ENCODE measurements at regions not wholly inside any gene's neighbourhood (a gene's known extent, or its start where the extent isn't known, plus 50 kb on each side); places are given as distances from the start of the nearest gene placed in this dataset.

GRCh38 chr1:191452586-191452985, 705.7 kb upstream of the RGS18 start:
- no peak for TF ChIP-seq TCF7L2 (IDR thresholded peaks at IDR 0.05; ENCODE audit: low read depth, low read length)
- TF ChIP-seq REST (IDR thresholded peaks at IDR 0.05; ENCODE audit: insufficient read depth in 1 of 2, low read depth in 2 of 2, low read length in 1 of 2): no peak
- TF ChIP-seq POLR2AphosphoS5 (IDR thresholded peaks at IDR 0.05; ENCODE audit: low read depth, low read length): no peak
- TF ChIP-seq CTCF (IDR thresholded peaks at IDR 0.05): no peak
- TF ChIP-seq SIN3A (IDR thresholded peaks at IDR 0.05; ENCODE audit: borderline replicate concordance, insufficient read depth, low read depth, low read length): no peak
- in situ Hi-C loops (cut with HindIII; ENCODE audit: low pct_unique_long_range_greater_than_20kb, low sequenced_read_pairs): no loop called here
- ChIA-PET POLR2A (no interaction called here), CTCF (no interaction called here)
- Histone ChIP-seq H3K4me3 (ENCODE audit: low read depth in 2 of 2, low read length in 2 of 2) (no peak overlapping the region), H3K27ac (ENCODE audit: low read length) (no peak overlapping the region), H3K9me3 (ENCODE audit: control insufficient read depth, insufficient read depth, low read depth, low read length) (no peaks in the 10 kb centered on the region), H3K36me3 (ENCODE audit: control insufficient read depth, insufficient read depth, low read length) (no peaks in the 10 kb centered on the region; the same call in 1 of the 2 replicates), H3K4me1 (ENCODE audit: control insufficient read depth, insufficient read depth, low read length) (no peaks in the 10 kb centered on the region), H3K27me3 (ENCODE audit: control insufficient read depth, insufficient read depth, low read length) (no peaks in the 10 kb centered on the region)
- ATAC-seq (no peak), DNase-seq (ENCODE audit: low read depth, low spot score) (no peak)
- BruUV-seq (replicated peaks): no TSS peak
- intact Hi-C loops (cut with micrococcal nuclease; ENCODE audit: unreplicated experiment): no loop called here

GRCh38 chr1:191453487-191453886, 704.8 kb upstream of the RGS18 start:
- no peaks in the 10 kb centered on the region for H3K4me1 ChIP-seq (ENCODE audit: control insufficient read depth, insufficient read depth, low read length)
- in situ Hi-C loops (cut with HindIII; ENCODE audit: low pct_unique_long_range_greater_than_20kb, low sequenced_read_pairs): no loop called here
- no peaks in the 10 kb centered on the region for H3K9me3 ChIP-seq (ENCODE audit: control insufficient read depth, insufficient read depth, low read depth, low read length)
- no TSS peak for BruUV-seq (replicated peaks)
- ChIA-PET POLR2A (no interaction called here), CTCF (no interaction called here)
- intact Hi-C loops (cut with micrococcal nuclease; ENCODE audit: unreplicated experiment): no loop called here
- TF ChIP-seq TCF7L2 (IDR thresholded peaks at IDR 0.05; ENCODE audit: low read depth, low read length) (no peak), CTCF (IDR thresholded peaks at IDR 0.05) (no peak), SIN3A (IDR thresholded peaks at IDR 0.05; ENCODE audit: borderline replicate concordance, insufficient read depth, low read depth, low read length) (no peak), REST (IDR thresholded peaks at IDR 0.05; ENCODE audit: insufficient read depth in 1 of 2, low read depth in 2 of 2, low read length in 1 of 2) (no peak), POLR2AphosphoS5 (IDR thresholded peaks at IDR 0.05; ENCODE audit: low read depth, low read length) (no peak)
- DNase-seq (ENCODE audit: low read depth, low spot score): no peak
- no peaks in the 10 kb centered on the region; the same call in 1 of the 2 replicates for H3K36me3 ChIP-seq (ENCODE audit: control insufficient read depth, insufficient read depth, low read length)
- H3K4me3 ChIP-seq (ENCODE audit: low read depth in 2 of 2, low read length in 2 of 2): no peak overlapping the region
- ATAC-seq: 0 out of 2 replicates have a peak, but pooled peaks have one; percentile 53
- H3K27ac ChIP-seq (ENCODE audit: low read length): no peak overlapping the region
- no peaks in the 10 kb centered on the region for H3K27me3 ChIP-seq (ENCODE audit: control insufficient read depth, insufficient read depth, low read length)
